SK-MEL-5 (cell line): ENCODE measurements at regions not wholly inside any gene's neighbourhood (a gene's known extent, or its start where the extent isn't known, plus 50 kb on each side); places are given as distances from the start of the nearest gene placed in this dataset.

Experiments
- DNase-seq: peaks from one replicate; pipeline ENCODE4 v3.0.0-alpha.2; 2016; ENCODE audit warnings: low read depth, low spot score
- in situ Hi-C: cut with HindIII; loops from 2 replicates; pipeline ENCODE4 v1.10.0; 2016; ENCODE audit warnings: low sequenced_read_pairs, high pct_unique_total_duplicates, low pct_unique_long_range_greater_than_20kb

GRCh38 chr5:123778641-123779040 is 266.7 kb downstream of the CSNK1G3 start:
- DNase-seq, result no peak
- in situ Hi-C loops, result no loop called here

DNA sequence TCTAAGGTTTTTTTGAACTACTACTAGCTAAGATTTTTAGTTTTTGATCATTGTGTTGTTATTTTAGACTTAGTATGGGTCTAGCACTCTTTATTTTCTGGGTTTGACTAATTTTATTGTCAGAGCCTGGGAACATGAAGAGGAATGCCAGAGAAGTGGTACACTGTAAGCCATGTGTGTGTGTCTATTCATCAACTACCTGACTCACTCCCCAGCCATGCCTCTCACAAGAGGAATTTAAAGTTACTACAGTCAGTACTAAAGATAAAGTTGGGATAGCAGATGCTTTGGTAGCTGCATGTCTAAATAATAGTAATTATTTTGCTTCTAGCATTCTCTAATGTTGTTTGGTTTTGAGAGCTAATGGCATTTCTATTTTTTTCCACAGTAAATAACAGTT is 264.8 kb downstream of the CSNK1G3 start:
- no peak for DNase-seq
- in situ Hi-C loops, result no loop called here

- in situ Hi-C loops, result no loop called here
- DNase-seq, result no peak
Observed at GRCh38 chr5:123771715-123772114, 259.7 kb downstream of the CSNK1G3 start.

DNA sequence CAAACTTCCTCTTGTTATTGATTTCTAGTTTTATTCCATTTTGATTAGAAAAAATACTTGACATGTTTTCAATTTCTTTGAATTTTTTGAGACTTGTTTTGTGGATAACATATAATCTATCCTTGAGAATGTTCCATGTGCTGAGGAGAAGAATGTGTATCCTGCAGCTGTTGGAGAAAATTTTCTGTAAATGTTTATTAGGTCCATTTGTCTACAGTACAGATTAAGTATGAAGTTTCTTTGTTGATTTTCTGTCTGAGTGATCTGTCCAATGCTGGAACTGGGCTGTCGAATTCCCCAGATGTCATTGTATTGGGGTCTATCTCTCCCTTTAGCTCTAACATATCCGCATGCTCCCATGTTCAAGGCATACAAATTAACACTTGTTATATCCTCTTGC is 251.2 kb downstream of the CSNK1G3 start:
- DNase-seq, result no peak
- in situ Hi-C loops, result no loop called here

DNA sequence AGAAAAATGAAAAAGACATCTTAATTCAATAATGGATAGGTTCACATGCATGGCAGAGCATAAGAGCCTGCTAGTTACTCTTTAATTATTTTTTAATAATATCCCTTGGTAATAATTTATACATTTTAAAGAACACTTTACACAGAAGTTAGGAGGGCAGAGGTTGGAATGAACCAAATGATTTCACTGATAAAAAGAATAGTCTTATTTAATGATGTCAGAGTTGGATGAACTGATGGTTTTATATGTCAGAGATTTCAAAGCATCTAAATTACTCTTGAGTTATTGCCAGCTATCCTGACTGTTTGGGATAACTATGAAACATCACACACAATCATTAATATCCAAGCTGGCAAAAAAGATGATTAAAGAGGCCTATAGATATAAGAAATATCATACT is 244.8 kb downstream of the CSNK1G3 start:
- DNase-seq, result no peak
- in situ Hi-C loops, result no loop called here

DNA sequence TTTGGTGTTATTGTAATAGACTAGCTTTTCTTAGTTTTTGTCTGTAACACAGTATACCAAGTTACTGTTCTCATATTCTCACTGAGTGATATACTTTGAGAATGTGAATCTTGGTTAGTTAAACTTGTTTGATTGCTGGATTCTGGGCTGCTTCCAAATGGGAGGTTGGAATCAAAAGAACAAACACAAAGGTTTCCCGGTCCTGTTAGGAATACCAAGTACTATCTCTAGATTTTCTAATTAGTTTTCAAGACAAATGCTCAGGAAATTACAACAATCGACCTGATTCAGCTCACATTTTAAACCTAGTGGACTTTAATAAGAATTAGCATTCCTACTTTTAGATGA is 244.3 kb downstream of the CSNK1G3 start:
- in situ Hi-C loops, result no loop called here
- peak; percentile 1 for DNase-seq

- DNase-seq, result peak; percentile 2
- in situ Hi-C loops, result no loop called here
Observed at GRCh38 chr5:123755653-123756317, 243.8 kb downstream of the CSNK1G3 start.

DNA sequence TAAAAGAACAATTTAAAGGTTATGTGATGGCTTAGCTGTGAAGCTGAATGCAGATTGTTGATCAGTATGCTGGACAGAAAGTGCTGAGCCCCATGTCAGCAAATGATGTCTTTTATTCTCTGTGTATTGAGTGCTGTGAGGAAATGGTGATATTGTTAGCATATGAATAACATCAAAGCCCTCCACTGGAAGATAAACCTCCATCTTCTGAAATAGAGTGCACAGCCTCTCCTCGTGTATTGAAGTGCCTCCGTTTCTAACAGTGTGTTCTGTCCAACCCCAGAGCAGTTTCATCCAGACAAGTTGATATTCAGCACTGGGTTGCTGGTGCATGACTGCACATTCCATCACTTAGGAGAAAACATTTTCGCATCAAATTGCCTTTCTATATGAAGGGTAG is 242.9 kb downstream of the CSNK1G3 start:
- DNase-seq, result peak; percentile 30
- in situ Hi-C loops, result no loop called here

DNA sequence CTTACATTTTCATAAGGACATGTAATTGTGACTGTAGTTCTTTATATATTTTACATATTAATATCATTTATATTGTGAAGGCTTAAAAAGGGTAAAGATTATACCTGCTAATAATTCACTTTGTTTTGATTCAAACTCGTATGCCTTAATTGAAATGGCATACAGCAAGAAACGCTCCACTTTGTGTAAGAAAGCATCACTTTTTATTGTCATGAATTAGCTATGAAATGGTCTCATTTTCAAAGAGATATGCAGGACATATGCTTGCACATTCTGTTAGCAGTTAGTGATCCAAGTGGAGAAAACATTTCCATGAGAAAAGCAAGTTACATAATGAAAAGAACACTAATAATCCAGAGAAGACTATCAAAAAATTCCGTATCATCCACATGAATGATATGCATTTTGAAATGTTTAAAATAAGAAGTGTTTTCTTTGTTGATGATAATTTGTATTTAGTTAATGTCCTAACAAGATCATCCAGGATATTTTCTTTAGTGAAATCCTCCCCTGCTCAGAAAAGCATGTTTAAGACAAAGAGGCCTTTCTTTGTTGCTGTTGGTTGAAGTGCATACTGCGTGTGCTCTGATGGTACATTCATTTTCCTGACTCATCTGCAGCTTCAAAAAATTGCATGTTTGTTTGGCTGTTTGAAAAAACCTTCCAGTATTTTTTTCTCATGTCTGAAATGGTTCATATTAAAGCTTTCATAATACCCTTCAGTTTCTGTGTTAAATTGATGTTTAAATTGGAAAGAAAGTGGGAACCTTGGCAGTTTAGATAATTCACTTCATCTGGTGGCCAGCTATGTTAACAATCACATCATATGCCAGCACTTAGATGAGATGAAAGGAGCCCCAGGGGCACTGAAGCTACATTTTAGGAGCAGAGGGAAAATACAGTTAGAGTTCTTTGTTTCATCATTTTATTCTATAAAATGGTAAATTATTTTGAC is 242.2 kb downstream of the CSNK1G3 start:
- in situ Hi-C loops, result no loop called here

GRCh38 chr5:123753180-123753936 is 241.4 kb downstream of the CSNK1G3 start:
- in situ Hi-C loops, result no loop called here
- DNase-seq, result no peak

More for the DNA sequence above, 242.2 kb downstream of the CSNK1G3 start:
- peak; percentile 65 for DNase-seq

DNA sequence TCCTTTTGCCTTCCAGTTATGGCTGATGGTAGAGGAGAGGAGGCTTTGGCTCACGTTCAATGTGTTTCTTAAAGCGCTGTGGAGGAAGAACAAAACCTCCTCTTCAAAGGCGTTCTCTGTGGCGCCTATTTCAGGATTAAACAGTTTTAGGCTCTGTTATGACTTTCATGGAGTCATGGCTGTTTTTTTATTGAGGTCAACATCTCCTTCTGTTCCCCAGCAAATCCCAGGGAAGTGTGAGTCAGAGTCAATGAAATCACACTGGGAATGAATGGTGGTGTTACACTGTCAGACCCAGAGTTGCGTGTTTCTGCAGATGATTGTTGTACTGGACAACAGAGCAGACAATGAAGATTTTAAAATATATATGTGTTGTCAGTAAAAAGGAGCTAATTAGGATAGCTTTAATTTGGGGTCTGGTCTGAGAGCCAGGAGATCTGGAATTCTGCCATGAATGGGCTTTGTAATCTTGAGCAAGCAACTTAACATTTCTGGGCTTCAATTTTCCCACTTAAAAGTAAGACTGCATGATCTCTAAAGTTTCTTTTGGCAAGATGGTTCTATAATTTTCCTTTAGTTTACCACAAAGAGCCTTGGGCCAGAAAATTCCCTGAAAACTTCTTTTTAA is 240.7 kb downstream of the CSNK1G3 start:
- DNase-seq, result peak; percentile 34
- in situ Hi-C loops, result no loop called here

DNA sequence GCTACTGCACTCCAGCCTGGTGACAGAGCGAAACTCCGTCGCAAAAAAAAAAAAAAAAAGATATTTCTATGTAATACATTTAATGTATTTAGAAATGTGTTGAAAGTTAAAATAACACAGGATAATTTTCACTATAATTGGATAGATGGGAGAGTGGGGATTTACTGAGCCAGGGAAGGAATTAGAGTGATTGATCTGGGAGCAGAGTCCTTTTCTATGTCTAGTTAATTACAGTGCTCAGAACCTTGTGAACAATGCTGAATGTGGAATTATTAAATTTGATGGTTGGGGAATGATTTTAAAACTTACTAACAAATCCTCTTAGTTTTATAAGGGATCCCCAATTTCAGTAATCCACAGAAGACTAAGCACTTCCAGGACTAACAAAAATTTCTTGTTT is 239.7 kb downstream of the CSNK1G3 start:
- DNase-seq, result no peak
- in situ Hi-C loops, result no loop called here

- in situ Hi-C loops, result no loop called here
Observed at GRCh38 chr5:123748239-123748638, 236.3 kb downstream of the CSNK1G3 start.

DNA sequence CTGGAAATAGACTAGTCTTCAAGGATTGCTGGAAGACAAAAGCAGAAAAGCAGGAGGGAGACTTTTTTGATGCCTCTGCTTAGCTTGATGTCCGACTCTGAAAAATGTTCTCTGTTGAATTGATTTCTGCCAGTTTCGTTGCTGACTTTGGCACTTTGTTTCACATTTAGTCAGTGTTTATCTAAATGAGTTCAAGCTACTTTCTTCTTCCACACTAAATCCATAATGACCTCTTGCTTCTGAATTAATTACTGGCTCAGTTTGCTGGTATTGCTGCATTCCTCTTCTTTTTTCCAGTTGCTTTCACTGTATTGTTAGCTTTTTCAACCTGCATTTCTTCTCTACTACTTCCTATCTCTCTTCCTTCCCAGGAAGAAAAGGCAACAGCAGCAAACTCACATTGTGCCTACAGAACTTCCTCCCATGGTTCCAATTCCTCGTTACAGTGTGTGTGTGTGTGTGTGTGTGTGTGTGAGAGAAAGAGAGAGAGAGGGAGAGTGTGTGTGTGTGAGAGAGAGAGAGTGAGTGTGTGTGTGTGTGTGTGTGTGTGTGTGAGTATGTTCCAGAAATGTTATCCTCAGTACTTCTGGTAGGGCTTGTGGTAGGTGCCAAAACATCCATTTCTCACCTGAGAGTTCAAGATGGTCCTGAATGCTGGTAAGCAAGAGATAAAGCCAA is 234.8 kb downstream of the CSNK1G3 start:
- in situ Hi-C loops, result no loop called here
- no peak for DNase-seq

More at GRCh38 chr5:123748239-123748638, 236.3 kb downstream of the CSNK1G3 start:
- DNase-seq, result no peak

DNA sequence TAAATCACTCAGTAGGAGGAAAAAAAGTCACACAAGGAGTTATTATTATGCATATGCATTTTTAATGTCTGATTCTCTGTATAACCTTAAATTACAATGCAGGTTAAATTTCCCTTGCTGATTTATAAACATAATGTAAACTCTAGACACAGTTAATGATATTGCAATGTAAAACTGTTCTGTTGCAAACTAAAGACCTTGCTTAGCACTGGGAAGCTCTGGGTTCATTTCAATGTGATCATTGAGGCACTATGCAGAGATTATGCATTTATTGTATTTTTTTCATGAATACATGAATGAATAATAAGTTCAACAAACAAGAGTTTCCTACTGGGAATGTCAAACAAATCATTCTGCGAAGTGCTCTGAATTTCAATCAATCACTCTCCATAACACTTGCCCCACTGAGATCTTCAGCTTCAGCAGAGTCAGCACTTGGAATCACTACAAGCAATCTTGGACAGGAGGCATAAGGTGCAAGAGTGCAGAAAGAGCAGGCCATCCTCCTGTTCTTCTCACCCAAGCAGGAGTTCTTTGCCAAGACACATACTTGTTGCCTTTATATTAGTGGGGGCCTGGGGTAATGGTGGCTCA is 232.1 kb downstream of the CSNK1G3 start:
- in situ Hi-C loops, result no loop called here
- DNase-seq, result no peak

GRCh38 chr5:123735384-123735783 is 223.4 kb downstream of the CSNK1G3 start:
- in situ Hi-C loops, result no loop called here
- DNase-seq, result no peak

- DNase-seq, result no peak
- in situ Hi-C loops, result no loop called here
Observed at GRCh38 chr5:123732257-123732656, 220.3 kb downstream of the CSNK1G3 start.
